Astrocyte (in vitro differentiated cells and primary cell): ENCODE measurements at regions not wholly inside any gene's neighbourhood (a gene's known extent, or its start where the extent isn't known, plus 50 kb on each side); places are given as distances from the start of the nearest gene placed in this dataset.

ENCODE experiments used
- CTCF ChIP-seq: IDR thresholded peaks from 2 replicates; pipeline ENCODE4 v1.5.1; 2011; ENCODE audit warnings: low read depth, mild to moderate bottlenecking, inconsistent platforms, low read length, moderate library complexity; ENCODE audit not compliant: insufficient read depth
- EZH2 ChIP-seq: IDR thresholded peaks from 2 replicates; pipeline ENCODE4 v1.6.1; 2012; ENCODE audit warnings: mild to moderate bottlenecking, low read length, inconsistent platforms; ENCODE audit not compliant: insufficient read depth

GRCh38 chr6:7669742-7670141, 56.2 kb upstream of the BMP6 start:
- no peak for TF ChIP-seq CTCF
- no peak for TF ChIP-seq EZH2
